Daoy (cell line): ENCODE measurements at regions not wholly inside any gene's neighbourhood (a gene's known extent, or its start where the extent isn't known, plus 50 kb on each side); places are given as distances from the start of the nearest gene placed in this dataset.
"Not testable (repeated sequence)": the region's sequence is repeated elsewhere in the genome, so short reads cannot be mapped to it uniquely, and the experiment has no call there.

Source experiments
- DNase-seq: peaks from one replicate; pipeline ENCODE4 v3.0.0-alpha.2; 2015; ENCODE audit warnings: low read depth

DNA sequence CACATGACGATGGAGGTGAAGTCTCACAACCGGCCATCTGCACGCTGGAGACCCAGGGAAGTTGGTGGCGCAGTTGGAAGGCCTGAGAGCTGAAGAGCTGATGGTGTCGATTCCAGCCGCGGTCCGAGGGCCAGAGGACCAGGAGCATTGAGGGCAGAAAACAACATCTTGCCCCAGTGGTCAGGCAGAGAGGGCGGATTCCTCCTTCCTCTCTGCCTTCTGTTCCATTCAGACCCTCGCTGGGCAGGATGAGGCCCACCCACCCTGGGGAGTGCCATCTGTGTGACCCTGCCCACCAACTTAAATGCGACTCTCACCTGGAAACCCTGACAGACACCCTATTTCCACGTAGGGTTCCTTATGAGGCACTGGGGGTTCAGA lies 120.7 kb upstream of the PMEPA1 start:
- no peak for DNase-seq

- no peak for DNase-seq
These were observed 120.1 kb upstream of the PMEPA1 start for GRCh38 chr20:57829805-57830514.

GRCh38 chr20:57829336-57829735 lies 119.5 kb upstream of the PMEPA1 start:
- DNase-seq, result no peak

DNA sequence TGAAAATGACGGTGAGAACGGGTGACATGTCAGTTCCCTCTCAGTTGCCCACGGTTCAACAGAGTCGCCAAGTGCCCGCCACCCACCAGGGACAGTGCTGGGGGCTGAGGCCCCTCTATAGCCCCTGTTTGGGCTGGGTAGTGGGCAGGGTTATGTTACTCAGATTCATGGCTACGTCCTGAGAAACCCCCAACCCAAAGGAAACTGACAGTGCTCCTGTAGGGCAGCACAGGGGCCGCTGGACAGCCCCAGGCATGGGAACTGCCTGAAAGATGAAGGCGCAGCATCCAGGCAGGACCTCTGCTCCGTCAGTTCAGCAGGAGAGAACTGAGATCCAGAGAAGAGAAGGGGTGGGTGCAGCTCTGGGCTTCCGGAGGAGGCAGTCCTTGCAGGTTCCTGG lies 118.9 kb upstream of the PMEPA1 start:
- DNase-seq, result no peak

GRCh38 chr20:57826666-57827287 lies 117.0 kb upstream of the PMEPA1 start:
- DNase-seq, result no peak

GRCh38 chr20:57824909-57825308 lies 115.1 kb upstream of the PMEPA1 start:
- no peak for DNase-seq

- DNase-seq, result no peak
These were observed 112.1 kb upstream of the PMEPA1 start for GRCh38 chr20:57821935-57822334.

GRCh38 chr20:57819691-57820380 lies 110.0 kb upstream of the PMEPA1 start:
- no peak for DNase-seq

- no peak for DNase-seq
These were observed 109.5 kb upstream of the PMEPA1 start for GRCh38 chr20:57819291-57819690.

DNA sequence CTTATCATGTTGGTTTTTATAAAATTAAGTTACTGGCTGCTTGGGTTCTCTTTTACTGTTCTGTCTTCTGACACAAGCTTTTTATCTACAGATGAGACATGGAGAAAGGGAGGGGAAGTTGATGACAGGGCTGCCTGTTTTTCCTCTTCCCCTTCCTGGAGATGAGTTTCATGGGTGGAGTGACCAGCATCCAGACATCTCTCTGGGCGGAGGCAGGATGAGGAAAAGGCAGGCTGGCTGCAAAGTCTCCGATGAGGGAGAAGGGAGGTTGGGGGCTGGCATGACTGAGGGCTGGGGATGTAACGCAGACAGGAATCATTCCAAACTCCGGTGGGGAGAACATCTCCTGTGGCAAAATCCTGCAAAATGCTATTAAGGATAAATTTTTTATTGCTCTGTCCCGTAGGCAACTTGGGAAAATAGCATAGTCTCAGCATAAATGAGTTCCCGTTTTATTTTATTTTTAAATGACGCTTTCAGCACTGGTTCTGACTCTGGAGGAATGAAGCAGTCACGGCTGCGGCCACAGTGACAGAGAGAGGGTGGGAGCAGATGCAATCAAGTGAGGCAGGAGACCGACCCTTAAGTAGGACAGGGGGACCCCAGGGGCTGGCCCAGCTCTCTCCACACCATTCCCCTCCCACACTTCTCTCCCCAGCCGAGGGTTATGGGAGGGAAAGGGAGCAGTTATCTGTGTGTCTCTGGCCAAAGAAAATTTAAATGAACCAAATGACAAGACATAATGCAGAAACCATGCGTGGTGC lies 108.8 kb upstream of the PMEPA1 start:
- DNase-seq, result no peak

DNA sequence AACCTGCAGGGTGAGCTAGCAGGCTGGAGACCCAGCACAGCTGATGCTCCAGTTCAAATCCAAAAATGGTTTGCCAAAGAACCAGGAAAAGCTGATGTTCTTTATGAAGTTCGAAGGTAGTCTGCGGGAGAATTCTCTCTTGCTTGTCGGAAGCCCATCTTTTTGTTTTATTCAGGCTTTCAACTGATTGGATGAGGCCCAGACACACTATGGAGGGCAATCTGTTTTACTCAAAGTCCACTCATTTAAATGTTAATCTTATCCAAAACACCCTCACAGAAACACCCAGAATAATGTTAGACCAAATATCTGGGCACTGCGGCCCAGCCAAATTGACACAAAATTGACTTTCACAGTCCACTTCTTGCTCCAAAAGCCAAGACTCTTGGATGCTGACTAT lies 105.6 kb upstream of the PMEPA1 start:
- DNase-seq, result no peak

- DNase-seq, result no peak
These were observed 104.7 kb upstream of the PMEPA1 start for GRCh38 chr20:57814529-57814928.

GRCh38 chr20:57813509-57814269 lies 103.9 kb upstream of the PMEPA1 start:
- DNase-seq, result no peak

GRCh38 chr20:57812632-57813031 lies 102.8 kb upstream of the PMEPA1 start:
- DNase-seq, result not testable (repeated sequence)

GRCh38 chr20:57811374-57812020 lies 101.7 kb upstream of the PMEPA1 start:
- DNase-seq, result no peak

DNA sequence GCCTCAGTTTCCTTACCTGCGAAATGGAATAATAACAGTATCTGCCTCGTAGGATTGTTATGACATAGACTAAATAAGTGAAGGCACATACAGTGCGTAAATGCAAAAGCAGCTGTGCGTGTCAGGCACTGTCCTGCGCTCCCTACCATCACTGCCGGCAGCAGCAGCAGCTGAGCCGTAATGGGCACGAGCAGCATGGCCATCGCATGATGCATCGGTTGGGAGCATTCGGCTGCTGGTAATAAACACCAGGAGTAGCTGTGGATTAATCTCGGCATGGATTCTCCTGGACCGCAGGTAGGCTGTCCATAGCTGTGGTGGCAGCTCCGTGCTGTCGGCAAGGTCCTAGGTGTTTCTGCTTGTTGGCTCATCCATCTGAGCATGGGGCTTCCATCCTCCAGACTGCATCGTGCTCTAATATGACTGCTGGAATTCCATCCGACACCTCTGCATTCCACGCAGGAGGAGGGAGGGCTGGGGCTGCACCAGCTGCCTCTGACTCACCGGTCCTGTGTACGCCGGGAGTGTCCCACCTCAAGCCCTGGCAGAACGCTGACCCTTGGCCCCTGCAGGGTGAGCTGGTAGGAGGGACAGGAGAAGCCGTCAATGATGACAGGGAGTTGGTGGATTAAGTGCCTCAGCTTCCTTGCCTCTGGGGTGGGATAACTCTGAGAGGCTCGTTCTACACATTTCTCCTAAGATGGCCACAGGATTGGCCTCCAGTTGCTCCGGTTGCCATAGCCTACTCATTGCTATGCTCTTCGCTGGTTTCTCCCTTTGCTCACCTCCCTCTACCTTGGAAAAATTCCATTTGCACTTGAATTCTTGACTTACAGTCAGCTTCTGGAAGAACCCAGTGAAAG lies 100.9 kb upstream of the PMEPA1 start:
- DNase-seq, result peak; percentile 57

DNA sequence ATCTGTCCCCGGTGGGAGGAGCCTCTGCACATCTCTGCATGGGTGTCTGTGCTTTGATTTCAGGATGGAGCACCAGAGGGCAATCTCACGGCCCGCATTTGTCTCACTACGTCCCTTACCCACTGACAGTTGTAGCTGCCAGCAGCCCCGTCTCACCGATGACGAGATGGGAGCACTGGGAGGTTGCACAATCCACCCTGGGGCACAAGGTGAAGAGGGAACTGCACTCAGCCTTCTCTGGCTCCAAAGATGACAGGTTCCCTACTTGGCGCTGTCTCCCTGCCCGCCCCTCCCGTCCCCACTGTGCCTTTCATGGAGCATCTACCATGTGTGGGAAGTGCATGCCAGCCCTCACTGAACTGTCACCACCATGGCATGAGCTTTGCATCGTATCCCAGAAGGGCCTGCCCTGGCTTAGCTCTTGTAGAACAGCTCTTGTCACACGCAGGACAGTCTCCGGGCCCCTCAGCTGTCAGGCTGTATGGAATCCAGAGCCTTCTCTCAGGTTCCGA lies 99.9 kb upstream of the PMEPA1 start:
- no peak for DNase-seq

DNA sequence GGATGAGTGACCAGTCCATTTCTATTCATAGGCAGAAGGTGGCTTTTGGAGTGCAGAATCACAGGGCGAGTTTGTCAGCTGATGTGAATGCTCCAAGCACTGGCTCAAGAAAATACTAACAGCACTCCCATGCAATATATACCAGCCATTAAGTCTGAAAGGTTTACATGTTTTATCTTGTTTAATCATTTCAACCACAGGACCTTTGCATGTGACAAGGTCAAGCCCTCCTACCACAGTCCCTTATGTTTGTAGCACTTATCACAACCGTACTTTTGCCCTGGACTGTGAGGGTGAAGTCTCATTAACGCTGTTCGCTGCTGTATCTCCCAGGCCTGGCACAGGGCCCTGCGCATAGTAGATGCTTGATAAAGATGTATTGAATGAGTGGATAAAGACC lies 99.3 kb upstream of the PMEPA1 start:
- DNase-seq, result no peak

DNA sequence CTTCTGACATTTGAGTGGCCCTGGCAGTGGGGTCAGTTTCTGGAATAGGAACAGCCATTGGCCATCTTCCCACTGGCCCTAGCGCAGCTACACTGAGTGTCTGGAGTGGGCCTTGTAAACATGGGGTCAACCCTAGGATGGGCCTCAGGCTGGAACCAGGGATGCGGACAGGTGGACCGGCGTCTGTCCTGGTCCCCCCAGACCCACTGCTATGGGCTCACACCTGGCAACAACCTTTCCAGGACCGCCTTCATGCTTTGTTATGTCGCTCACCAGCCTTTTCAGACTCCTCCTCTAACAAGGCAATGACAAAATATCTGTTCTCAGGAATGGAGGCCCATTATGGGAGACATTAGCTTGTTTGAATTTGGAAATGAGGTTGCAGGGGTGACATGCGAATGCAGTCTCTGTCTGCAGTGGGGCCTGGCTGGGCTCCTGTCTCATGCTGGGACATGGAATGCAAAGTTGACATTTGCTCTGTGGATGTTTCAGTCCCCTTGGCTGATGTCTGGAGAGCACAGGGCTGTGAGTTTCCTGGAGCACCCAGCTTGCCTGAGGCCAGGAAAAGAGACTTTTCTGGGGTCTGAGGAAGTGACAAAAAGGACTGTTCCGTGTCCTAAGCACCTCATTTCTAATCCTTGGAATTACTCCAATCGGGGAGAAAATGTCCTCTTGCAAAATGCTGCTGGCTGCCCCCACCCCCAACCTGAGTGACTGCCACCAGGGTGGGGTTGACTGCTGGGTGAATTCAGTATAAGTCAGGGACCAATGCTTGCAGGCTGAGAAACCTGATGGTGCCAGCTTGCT lies 98.7 kb upstream of the PMEPA1 start:
- no peak for DNase-seq
